ENCODE measurements at regions not wholly inside any gene's neighbourhood (a gene's known extent, or its start where the extent isn't known, plus 50 kb on each side); places are given as distances from the start of the nearest gene placed in this dataset.
A peak's percentile ranks its signal among the peaks of the same experiment; 100 is the strongest.
"Not testable (repeated sequence)": the region's sequence is repeated elsewhere in the genome, so short reads cannot be mapped to it uniquely, and the experiment has no call there.

- in situ Hi-C loops (cut with HindIII; ENCODE audit: low pct_unique_long_range_greater_than_20kb, low sequenced_read_pairs); DNase-seq (ENCODE audit: low read depth): not testable (repeated sequence)
These were observed 321.6 kb downstream of the RPLP1 start for GRCh38 chr15:69774258-69774657.

- in situ Hi-C loops (cut with HindIII; ENCODE audit: low pct_unique_long_range_greater_than_20kb, low sequenced_read_pairs); DNase-seq (ENCODE audit: low read depth): not testable (repeated sequence)
These were observed 322.1 kb downstream of the RPLP1 start for GRCh38 chr15:69774711-69775110.

DNA sequence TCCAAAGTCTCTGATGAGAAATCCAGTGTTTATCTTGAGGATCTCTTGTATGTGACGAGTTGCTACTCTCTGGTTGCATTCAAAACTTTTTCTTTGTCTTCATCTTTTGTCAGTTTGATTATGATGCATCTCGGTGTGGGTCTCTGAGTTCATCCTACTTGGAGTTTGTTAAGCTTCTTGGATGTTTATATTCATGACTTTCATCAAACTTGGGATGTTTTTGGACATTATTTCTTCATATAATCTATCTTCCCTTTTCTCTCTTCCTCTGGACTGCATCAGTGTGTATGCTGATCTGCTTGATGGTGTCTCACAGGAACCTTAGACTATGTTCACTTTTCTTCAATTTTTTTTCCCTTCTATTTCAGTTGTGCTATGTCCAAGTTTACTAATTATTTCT, 320.4 kb downstream of the TLE3 start:
- DNase-seq (ENCODE audit: low read depth): no peak
- in situ Hi-C loops (cut with HindIII; ENCODE audit: low pct_unique_long_range_greater_than_20kb, low sequenced_read_pairs): no loop called here

DNA sequence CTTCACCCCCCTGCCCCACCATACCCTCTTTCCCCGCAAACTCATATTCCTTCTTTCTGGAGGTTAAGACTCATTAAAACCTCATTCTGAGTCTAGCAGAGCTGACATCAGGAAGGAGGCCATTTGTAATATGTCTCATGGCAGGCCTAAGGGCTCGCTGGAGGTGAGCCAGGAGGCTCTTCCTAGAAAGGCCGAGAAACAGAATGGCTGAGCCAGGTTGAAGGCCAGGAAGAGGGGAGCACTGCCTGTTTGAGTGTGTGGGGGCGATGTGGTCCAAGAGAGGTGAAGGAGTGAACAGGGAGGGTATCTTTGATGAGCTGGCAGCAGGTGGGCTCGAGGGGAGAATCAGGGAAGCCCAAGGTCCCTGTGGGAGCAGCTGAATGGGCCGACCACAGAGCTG, 317.3 kb downstream of the TLE3 start:
- DNase-seq (ENCODE audit: low read depth): no peak
- in situ Hi-C loops (cut with HindIII; ENCODE audit: low pct_unique_long_range_greater_than_20kb, low sequenced_read_pairs): no loop called here

- in situ Hi-C loops (cut with HindIII; ENCODE audit: low pct_unique_long_range_greater_than_20kb, low sequenced_read_pairs): no loop called here
- DNase-seq (ENCODE audit: low read depth): no peak
These were observed 316.7 kb downstream of the TLE3 start for GRCh38 chr15:69780981-69781380.

DNA sequence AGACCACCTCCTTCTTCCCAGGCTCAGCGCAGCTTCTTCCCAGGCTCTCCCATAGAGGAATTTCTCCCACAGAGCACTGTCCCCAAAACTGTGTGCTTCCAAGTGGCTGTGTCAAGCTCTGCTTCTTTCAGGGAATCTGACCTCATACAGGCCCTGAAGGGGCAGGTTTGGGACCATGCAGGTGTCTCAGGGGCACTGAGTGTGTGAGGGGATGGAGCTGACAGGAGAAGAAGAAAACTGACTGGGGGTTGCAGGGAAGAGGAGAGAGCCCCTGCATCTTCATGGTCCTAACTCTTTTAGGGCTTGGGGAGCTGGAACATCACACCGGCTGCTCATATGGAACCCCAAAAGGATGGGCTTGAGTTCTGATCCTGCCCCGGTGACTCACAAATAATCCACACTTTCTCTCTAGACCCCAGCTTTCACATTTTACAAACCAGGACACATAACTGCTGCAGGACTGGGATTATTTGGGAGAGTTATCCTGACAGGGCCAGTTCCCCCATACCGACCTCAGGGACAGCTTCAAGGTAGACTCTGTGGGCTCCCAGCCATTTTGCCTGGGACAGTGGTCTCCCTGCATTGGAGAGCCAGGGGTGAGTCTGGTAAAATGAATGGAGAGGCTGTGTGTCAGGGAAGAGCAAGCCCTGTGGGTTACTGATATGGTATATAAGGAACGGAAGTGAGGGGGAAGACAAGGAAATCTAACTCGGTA, 316.1 kb downstream of the TLE3 start:
- DNase-seq (ENCODE audit: low read depth): no peak
- in situ Hi-C loops (cut with HindIII; ENCODE audit: low pct_unique_long_range_greater_than_20kb, low sequenced_read_pairs): no loop called here

GRCh38 chr15:69782139-69782658, 315.5 kb downstream of the TLE3 start:
- DNase-seq (ENCODE audit: low read depth): no peak
- in situ Hi-C loops (cut with HindIII; ENCODE audit: low pct_unique_long_range_greater_than_20kb, low sequenced_read_pairs): no loop called here

DNA sequence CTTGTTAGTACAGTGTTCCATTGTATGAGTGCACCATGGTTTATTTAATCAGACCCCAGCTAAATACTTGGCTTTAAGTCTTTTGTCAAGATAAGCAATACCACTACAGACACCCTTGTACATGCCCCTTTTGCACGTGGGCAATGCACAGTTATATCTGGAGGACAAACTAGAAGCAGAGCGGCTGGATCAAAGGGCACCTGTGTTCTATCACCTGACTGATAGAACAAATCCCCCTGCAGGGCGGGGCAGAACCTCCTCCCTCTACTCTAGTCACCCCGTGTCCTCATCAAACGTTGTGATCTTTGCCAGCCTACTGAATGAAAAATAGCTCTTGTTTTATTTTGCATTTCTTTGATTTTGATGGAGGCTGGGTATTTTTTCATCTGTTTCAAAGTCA, 314.9 kb downstream of the TLE3 start:
- in situ Hi-C loops (cut with HindIII; ENCODE audit: low pct_unique_long_range_greater_than_20kb, low sequenced_read_pairs): no loop called here
- DNase-seq (ENCODE audit: low read depth): no peak

- DNase-seq (ENCODE audit: low read depth): no peak
- in situ Hi-C loops (cut with HindIII; ENCODE audit: low pct_unique_long_range_greater_than_20kb, low sequenced_read_pairs): no loop called here
These were observed 314.5 kb downstream of the TLE3 start for GRCh38 chr15:69783211-69783610.

GRCh38 chr15:69784798-69785566, 312.7 kb downstream of the TLE3 start:
- no peak for DNase-seq (ENCODE audit: low read depth)

GRCh38 chr15:69786136-69786701, 311.5 kb downstream of the TLE3 start:
- DNase-seq (ENCODE audit: low read depth): no peak
- in situ Hi-C loops (cut with HindIII; ENCODE audit: low pct_unique_long_range_greater_than_20kb, low sequenced_read_pairs): no loop called here

More at GRCh38 chr15:69784798-69785566, 312.7 kb downstream of the TLE3 start:
- in situ Hi-C loops (cut with HindIII; ENCODE audit: low pct_unique_long_range_greater_than_20kb, low sequenced_read_pairs): no loop called here

GRCh38 chr15:69787791-69788190, 309.9 kb downstream of the TLE3 start:
- in situ Hi-C loops (cut with HindIII; ENCODE audit: low pct_unique_long_range_greater_than_20kb, low sequenced_read_pairs): no loop called here
- no peak for DNase-seq (ENCODE audit: low read depth)

DNA sequence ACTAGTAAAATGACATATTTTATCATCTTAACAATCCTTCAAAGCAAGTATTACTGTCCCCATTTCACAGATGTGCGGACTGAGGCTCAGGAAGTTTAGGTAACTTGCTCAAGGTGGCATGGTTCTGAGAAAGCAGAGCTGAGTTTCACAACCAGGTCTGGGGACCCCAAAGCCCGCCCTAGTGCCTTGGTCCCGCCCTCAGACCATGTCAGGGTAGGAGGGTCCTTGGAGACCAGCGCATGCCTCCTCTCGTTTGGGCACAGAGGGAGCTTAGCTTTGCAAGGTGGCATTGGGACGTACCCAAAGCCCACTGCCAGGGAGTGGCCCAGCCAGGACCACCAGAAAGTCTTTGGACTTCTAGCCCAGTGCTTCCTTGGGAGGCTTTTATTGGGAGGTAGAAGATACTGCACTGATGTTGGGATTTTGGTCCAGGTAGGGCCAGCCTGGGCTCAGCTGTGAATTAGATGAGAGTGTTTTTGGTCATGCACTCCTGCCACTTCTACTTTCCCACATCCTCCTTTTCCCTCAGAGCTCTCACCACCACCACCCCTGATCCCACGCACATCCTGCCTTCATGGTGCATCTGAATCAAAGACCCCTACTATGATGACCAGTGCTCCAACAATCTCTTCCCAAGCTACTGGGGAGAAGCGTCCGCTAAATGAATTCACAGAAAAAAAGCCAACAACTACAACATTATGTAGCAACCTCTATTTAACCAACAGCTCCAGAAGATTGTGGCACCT, 307.9 kb downstream of the TLE3 start:
- in situ Hi-C loops (cut with HindIII; ENCODE audit: low pct_unique_long_range_greater_than_20kb, low sequenced_read_pairs): no loop called here
- no peak for DNase-seq (ENCODE audit: low read depth)

DNA sequence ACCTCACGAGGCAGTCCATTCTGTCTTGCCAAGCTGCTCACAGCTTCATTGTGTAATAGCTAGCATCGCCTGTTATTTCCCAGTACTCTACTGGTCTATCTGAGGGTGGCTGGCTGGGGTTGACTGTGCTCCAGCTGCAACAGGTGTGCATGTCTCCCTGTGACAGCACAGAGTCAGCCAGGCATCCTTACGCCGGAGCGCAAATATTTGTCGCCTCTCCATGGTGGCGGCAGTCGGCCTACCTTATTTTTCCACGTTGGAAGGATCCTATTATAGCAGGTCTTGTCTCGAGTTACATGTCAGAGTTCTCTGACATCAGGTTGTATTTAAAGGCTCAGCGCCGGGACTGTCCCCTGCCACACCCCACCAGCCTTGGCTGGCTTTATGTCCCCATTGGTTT, 307.1 kb downstream of the TLE3 start:
- no peak for DNase-seq (ENCODE audit: low read depth)
- in situ Hi-C loops (cut with HindIII; ENCODE audit: low pct_unique_long_range_greater_than_20kb, low sequenced_read_pairs): no loop called here

GRCh38 chr15:69792823-69793222, 304.9 kb downstream of the TLE3 start:
- no peak for DNase-seq (ENCODE audit: low read depth)
- in situ Hi-C loops (cut with HindIII; ENCODE audit: low pct_unique_long_range_greater_than_20kb, low sequenced_read_pairs): no loop called here

- DNase-seq (ENCODE audit: low read depth): no peak
- in situ Hi-C loops (cut with HindIII; ENCODE audit: low pct_unique_long_range_greater_than_20kb, low sequenced_read_pairs): no loop called here
These were observed 304.3 kb downstream of the TLE3 start for GRCh38 chr15:69793431-69793780.

DNA sequence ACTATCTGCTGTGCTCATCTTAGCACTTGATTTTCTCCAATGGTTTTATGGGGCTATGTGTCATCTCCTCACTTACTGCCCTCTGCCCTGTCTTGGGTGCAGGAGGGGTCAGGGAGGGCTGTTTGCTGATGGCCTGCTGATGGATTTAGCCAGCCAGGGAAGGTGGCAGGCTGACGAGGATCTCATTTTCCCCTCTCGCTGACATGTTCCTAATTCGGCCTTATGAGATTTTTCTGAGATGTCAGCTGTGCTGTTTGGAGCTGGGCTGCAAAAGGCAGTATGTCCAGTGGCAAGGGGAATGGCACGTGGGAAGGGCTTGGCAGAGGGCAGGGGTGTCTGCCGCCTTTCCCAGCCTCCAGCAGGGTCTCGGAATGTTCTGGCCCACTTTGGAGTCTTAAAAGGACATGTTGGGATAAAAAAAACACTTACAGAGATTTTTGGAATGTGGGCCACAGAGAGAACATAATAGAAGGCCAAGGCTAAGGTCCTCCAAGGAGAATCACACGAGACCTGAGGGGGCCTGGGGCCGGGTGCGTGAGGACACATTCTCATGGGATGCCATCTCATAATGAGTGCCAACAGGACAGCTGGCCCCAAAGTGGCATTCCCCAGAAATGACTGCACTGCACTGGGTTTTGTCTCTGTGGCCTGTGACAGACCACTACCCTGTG, 303.8 kb downstream of the TLE3 start:
- in situ Hi-C loops (cut with HindIII; ENCODE audit: low pct_unique_long_range_greater_than_20kb, low sequenced_read_pairs): no loop called here
- DNase-seq (ENCODE audit: low read depth): peak; percentile 48

Measured in Caki2 (cell line).